ENCODE measurements at regions not wholly inside any gene's neighbourhood (a gene's known extent, or its start where the extent isn't known, plus 50 kb on each side); places are given as distances from the start of the nearest gene placed in this dataset.

DNA sequence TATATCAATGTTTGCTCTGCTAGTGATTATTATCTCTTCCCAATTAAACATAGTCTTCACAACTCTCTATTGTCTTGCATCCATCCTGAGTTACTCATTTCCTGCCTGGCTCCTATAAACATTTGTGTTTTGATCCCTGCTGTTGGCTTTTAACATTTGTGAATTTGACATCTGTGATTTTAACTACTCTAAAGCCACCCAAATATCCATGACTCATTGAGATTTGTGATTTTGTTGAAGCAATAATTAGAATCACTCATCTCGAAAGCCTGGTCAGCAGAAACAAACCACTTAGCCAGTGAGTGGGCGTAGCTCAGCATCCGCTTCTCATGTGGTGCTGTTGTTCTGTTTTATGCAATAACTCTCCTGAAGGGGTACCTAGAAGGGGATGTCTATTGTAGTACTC is 174.3 kb upstream of the ZBTB20 start:
- TF ChIP-seq MAX (IDR thresholded peaks at IDR 0.05; ENCODE audit: low read depth, low read length) (no peak), POLR2A (IDR thresholded peaks at IDR 0.05; ENCODE audit: extremely low read depth, insufficient read length) (no peak), MYC (IDR thresholded peaks at IDR 0.05; ENCODE audit: low read depth, low read length) (no peak)
- TF ChIP-seq, protein P1, sequence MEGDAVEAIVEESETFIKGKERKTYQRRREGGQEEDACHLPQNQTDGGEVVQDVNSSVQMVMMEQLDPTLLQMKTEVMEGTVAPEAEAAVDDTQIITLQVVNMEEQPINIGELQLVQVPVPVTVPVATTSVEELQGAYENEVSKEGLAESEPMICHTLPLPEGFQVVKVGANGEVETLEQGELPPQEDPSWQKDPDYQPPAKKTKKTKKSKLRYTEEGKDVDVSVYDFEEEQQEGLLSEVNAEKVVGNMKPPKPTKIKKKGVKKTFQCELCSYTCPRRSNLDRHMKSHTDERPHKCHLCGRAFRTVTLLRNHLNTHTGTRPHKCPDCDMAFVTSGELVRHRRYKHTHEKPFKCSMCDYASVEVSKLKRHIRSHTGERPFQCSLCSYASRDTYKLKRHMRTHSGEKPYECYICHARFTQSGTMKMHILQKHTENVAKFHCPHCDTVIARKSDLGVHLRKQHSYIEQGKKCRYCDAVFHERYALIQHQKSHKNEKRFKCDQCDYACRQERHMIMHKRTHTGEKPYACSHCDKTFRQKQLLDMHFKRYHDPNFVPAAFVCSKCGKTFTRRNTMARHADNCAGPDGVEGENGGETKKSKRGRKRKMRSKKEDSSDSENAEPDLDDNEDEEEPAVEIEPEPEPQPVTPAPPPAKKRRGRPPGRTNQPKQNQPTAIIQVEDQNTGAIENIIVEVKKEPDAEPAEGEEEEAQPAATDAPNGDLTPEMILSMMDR (IDR thresholded peaks at IDR 0.05; ENCODE audit: low read depth, low read length): no peak
- DNase-seq (ENCODE audit: low read depth): no peak
- no peak overlapping the region for H3K4me3 ChIP-seq (ENCODE audit: low read depth, low read length)

DNA sequence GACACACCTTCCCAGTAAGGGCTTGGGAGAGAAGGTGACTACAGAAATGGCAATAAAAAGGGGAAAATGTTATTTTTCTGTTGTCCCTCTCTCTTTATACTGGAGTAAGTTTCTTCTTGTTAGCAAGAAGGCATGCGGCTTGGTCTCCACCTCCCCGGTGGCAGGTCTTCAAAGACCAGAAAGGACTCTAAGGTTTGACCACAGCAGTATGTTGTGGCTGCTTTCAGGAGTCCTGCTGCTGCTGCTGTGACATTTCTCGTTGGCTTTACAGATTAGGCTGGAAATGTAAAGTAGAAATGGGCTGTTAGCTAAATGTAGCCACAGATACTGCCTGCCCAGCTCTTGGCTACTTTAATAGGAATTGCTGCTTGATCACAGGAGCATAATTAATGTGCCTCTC is 175.8 kb upstream of the ZBTB20 start:
- no peak overlapping the region for H3K4me3 ChIP-seq (ENCODE audit: low read depth, low read length)
- DNase-seq (ENCODE audit: low read depth): no peak
- TF ChIP-seq MYC (IDR thresholded peaks at IDR 0.05; ENCODE audit: low read depth, low read length) (no peak), POLR2A (IDR thresholded peaks at IDR 0.05; ENCODE audit: extremely low read depth, insufficient read length) (no peak), MAX (IDR thresholded peaks at IDR 0.05; ENCODE audit: low read depth, low read length) (no peak)
- TF ChIP-seq, protein P1 (IDR thresholded peaks at IDR 0.05; ENCODE audit: low read depth, low read length): no peak

- no peak for DNase-seq (ENCODE audit: low read depth)
- TF ChIP-seq, protein P1 (IDR thresholded peaks at IDR 0.05; ENCODE audit: low read depth, low read length): no peak
- no peak for TF ChIP-seq POLR2A (IDR thresholded peaks at IDR 0.05; ENCODE audit: extremely low read depth, insufficient read length)
- no peak for TF ChIP-seq MYC (IDR thresholded peaks at IDR 0.05; ENCODE audit: low read depth, low read length)
- no peak for TF ChIP-seq MAX (IDR thresholded peaks at IDR 0.05; ENCODE audit: low read depth, low read length)
- H3K4me3 ChIP-seq (ENCODE audit: low read depth, low read length): no peak overlapping the region
Measured at GRCh38 chr3:115323380-115323779, 176.3 kb upstream of the ZBTB20 start.

DNA sequence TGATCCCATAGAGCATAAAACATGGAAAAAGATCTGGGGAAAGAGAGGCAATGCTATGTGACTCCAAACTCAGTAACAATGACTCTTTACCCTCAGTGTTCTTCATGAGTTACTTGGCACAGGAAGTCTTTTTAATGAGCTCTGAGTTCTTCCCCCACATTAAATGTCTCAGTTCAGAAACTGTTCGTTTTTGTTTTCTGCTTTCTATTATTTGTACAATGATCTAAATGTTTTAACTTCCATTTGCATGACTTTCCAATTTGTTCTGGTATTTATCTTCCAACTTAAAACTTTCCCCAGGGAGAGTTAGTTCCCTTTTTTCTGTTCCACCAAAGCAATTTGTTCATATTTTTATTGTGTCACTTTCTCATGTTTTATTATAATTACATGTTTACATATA is 177.0 kb upstream of the ZBTB20 start:
- DNase-seq (ENCODE audit: low read depth): no peak
- no peak overlapping the region for H3K4me3 ChIP-seq (ENCODE audit: low read depth, low read length)
- TF ChIP-seq, protein P1 (IDR thresholded peaks at IDR 0.05; ENCODE audit: low read depth, low read length): no peak
- TF ChIP-seq POLR2A (IDR thresholded peaks at IDR 0.05; ENCODE audit: extremely low read depth, insufficient read length) (no peak), MYC (IDR thresholded peaks at IDR 0.05; ENCODE audit: low read depth, low read length) (no peak), MAX (IDR thresholded peaks at IDR 0.05; ENCODE audit: low read depth, low read length) (no peak)

DNA sequence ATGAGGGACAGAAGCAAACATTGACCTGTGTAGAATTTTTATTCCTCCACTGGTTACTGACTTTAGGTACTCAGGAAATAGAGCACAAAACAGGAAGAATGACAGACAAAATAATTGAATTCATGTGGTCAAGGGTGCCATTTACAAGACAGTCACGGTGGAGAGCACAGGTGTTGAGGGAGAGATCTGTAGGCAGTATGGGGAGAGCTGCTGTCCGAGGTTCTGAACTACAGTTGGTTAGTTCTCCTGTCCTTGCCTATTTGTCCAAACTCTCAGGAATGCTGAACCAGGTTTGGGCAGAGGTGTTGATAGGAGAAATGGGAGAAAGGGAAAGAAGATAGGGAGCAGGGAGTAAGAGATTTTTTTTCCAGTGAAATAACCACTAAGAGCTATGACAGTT is 178.5 kb upstream of the ZBTB20 start:
- no peak overlapping the region for H3K4me3 ChIP-seq (ENCODE audit: low read depth, low read length)
- DNase-seq (ENCODE audit: low read depth): peak; percentile 30
- TF ChIP-seq POLR2A (IDR thresholded peaks at IDR 0.05; ENCODE audit: extremely low read depth, insufficient read length) (no peak), MYC (IDR thresholded peaks at IDR 0.05; ENCODE audit: low read depth, low read length) (no peak), MAX (IDR thresholded peaks at IDR 0.05; ENCODE audit: low read depth, low read length) (0 out of 2 replicates have a peak, but pooled peaks have one; percentile 11)
- TF ChIP-seq, protein P1 (IDR thresholded peaks at IDR 0.05; ENCODE audit: low read depth, low read length): no peak

GRCh38 chr3:115330430-115330829 is 183.3 kb upstream of the ZBTB20 start:
- H3K4me3 ChIP-seq (ENCODE audit: low read depth, low read length): no peak overlapping the region
- TF ChIP-seq MAX (IDR thresholded peaks at IDR 0.05; ENCODE audit: low read depth, low read length) (no peak), MYC (IDR thresholded peaks at IDR 0.05; ENCODE audit: low read depth, low read length) (no peak), POLR2A (IDR thresholded peaks at IDR 0.05; ENCODE audit: extremely low read depth, insufficient read length) (no peak)
- TF ChIP-seq, protein P1 (IDR thresholded peaks at IDR 0.05; ENCODE audit: low read depth, low read length): no peak
- DNase-seq (ENCODE audit: low read depth): no peak
